ENCODE measurements at regions not wholly inside any gene's neighbourhood (a gene's known extent, or its start where the extent isn't known, plus 50 kb on each side); places are given as distances from the start of the nearest gene placed in this dataset.

DNA sequence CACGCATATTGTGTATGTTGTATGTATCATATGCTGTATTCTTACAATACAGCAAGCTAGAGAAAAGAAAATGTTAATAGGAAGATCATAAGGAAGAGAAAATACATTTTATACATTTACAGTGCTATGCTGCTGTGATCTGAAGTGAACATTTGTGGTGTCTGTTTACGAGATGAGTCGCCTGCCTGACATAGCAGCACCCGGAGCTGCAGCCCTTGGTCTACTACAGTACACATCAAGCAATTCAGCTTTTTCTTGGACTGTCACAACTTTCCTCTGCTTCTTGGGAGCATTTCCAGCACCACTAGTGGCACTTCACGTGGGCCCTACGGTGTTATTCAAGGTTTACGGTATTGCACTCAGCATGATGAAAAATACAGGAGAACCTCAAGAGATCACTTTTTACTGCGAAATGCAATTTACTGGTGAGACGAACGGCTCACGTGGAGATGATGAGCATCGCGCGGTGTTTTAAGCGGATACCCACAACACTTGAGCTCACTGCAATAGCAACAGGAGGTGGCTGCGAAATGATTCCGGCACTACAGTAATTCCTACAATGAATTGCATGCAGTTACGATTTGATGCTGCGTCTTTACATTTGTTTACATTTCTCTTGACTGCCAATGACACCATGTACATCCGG lies 308.4 kb downstream of the FGF9 start:
- Histone ChIP-seq H3K4me3 (no peak overlapping the region), H3K36me3 (no peaks in the 10 kb centered on the region), H3K9me3 (no peaks in the 10 kb centered on the region), H3K27ac (no peak overlapping the region), H3K27me3 (no peaks in the 10 kb centered on the region), H3K4me1 (no peaks in the 10 kb centered on the region)
- TF ChIP-seq, protein P1, sequence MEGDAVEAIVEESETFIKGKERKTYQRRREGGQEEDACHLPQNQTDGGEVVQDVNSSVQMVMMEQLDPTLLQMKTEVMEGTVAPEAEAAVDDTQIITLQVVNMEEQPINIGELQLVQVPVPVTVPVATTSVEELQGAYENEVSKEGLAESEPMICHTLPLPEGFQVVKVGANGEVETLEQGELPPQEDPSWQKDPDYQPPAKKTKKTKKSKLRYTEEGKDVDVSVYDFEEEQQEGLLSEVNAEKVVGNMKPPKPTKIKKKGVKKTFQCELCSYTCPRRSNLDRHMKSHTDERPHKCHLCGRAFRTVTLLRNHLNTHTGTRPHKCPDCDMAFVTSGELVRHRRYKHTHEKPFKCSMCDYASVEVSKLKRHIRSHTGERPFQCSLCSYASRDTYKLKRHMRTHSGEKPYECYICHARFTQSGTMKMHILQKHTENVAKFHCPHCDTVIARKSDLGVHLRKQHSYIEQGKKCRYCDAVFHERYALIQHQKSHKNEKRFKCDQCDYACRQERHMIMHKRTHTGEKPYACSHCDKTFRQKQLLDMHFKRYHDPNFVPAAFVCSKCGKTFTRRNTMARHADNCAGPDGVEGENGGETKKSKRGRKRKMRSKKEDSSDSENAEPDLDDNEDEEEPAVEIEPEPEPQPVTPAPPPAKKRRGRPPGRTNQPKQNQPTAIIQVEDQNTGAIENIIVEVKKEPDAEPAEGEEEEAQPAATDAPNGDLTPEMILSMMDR (IDR thresholded peaks at IDR 0.05), result no peak
- no peak for TF ChIP-seq POLR2A (IDR thresholded peaks at IDR 0.05)
- DNase-seq (no peak), ATAC-seq (no peak)
- 90 to 91% (median 91%) methylated on average over 20 of the region's 20 CpGs for WGBS, 4 donors
- intact Hi-C loops (cut with DNase I), result no loop called here

DNA sequence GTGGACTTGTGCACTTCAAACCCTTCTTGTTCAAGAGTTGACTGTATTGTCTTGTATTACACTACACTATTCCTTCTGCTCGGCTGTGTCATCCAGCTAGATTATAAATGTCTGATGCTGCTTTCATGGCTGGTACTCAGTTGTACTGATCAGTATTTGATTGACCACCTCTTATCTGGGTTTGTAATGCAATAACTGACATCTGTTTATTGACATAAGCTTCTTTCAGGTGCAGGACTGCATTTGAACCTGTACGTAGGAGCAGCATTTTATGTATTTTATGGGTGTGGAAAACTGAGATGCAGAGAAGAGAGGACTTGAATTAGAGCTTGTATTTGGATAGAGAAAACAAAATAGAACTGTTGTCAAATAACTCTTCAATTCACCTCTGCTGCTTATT lies 309.2 kb downstream of the FGF9 start:
- Histone ChIP-seq H3K4me1 (no peaks in the 10 kb centered on the region), H3K4me3 (no peak overlapping the region), H3K9me3 (no peaks in the 10 kb centered on the region), H3K36me3 (no peaks in the 10 kb centered on the region), H3K27me3 (no peaks in the 10 kb centered on the region), H3K27ac (no peak overlapping the region)
- TF ChIP-seq, protein P1 (IDR thresholded peaks at IDR 0.05), result no peak
- no peak for TF ChIP-seq POLR2A (IDR thresholded peaks at IDR 0.05)
- 77 to 91% (median 84%) methylated on average over 2 of the region's 2 CpGs for whole genome bisulfite sequencing, 4 donors
- no peak for DNase-seq
- intact Hi-C loops (cut with DNase I), result no loop called here
- ATAC-seq, result no peak

DNA sequence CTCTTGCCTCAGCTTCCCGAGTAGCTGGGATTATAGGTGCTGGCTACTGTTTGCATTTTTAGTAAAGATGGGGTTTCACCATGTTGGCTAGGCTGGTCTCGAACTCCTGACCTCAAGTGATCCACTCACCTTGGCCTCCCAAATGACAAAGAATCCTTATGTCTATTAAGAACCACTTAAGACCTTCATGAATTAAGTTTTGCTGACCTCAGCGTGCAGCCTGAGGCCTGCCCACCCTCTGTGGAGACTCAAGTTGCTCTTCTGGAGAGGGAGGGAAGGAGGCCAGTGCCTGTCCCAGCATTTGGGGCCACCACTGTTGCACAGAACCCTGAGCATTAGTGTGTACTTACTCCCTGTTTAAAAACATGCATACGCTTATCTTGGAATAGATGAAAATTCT lies 313.3 kb downstream of the FGF9 start:
- H3K36me3 ChIP-seq, result no peaks in the 10 kb centered on the region
- WGBS, 4 donors, result 76 to 89% (median 80%) methylated on average over 4 of the region's 4 CpGs
- no peak overlapping the region for H3K27ac ChIP-seq
- H3K4me1 ChIP-seq, result no peaks in the 10 kb centered on the region
- TF ChIP-seq, protein P1 (IDR thresholded peaks at IDR 0.05), result no peak
- TF ChIP-seq POLR2A (IDR thresholded peaks at IDR 0.05), result no peak
- no peak for ATAC-seq
- DNase-seq, result no peak
- no peaks in the 10 kb centered on the region for H3K27me3 ChIP-seq
- intact Hi-C loops (cut with DNase I), result no loop called here
- H3K9me3 ChIP-seq, result no peaks in the 10 kb centered on the region
- no peak overlapping the region for H3K4me3 ChIP-seq

DNA sequence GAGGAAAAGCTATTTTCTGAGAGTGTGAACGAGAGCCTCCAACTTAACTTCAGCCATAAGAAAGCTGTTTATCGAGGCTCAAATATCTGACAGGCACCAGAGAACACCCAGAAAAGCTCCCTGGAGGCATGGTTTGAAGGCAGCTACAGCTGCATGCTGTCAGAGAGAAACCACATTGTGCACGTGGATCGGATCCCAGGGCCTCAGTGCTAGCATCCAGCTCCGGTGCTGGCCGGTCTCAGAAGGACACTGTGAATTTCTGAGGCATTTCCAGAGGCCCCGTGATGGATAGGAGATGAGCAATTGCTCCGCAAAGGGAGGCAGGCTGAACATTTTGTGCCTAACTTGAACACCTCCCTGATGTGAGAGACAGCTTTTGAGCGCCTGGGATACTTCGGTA lies 315.7 kb downstream of the FGF9 start:
- H3K36me3 ChIP-seq, result no peaks in the 10 kb centered on the region
- ATAC-seq (peak; percentile 87 to 92 (median 91)), DNase-seq (peak; percentile 29 to 74 (median 70))
- TF ChIP-seq, protein P1 (IDR thresholded peaks at IDR 0.05), result no peak
- no peak for TF ChIP-seq POLR2A (IDR thresholded peaks at IDR 0.05)
- 66 to 73% (median 72%) methylated on average over 10 of the region's 10 CpGs for WGBS, 4 donors
- no peaks in the 10 kb centered on the region for H3K9me3 ChIP-seq
- no peaks in the 10 kb centered on the region for H3K4me1 ChIP-seq
- intact Hi-C loops (cut with DNase I), result no loop called here
- H3K27ac ChIP-seq, result peak overlapping the region in 8 of 12 donors; percentile 34 to 74 (median 46)
- no peak overlapping the region for H3K4me3 ChIP-seq
- no peaks in the 10 kb centered on the region for H3K27me3 ChIP-seq
